ENCODE measurements at regions not wholly inside any gene's neighbourhood (a gene's known extent, or its start where the extent isn't known, plus 50 kb on each side); places are given as distances from the start of the nearest gene placed in this dataset.

DNA sequence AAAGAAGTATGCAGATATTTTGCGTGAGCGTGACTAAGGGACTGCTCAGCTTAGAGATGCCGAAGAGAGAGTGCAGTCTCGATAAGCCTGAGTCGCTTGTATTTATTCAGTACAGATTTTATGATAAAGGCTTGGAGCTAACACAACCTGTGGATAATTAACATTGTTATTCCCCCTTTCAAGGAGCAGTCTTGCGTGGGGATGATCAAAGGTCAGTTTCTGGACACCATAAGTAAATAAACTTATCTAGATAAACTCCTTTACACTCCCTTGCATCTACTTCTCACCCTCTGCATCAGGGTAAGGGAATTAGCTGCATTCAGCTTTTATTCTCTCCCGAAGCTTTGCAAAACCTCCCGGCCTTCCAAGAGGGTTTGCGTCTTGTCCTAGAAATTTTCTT, 357.8 kb upstream of the ST8SIA4 start:
- TF ChIP-seq, protein P1, sequence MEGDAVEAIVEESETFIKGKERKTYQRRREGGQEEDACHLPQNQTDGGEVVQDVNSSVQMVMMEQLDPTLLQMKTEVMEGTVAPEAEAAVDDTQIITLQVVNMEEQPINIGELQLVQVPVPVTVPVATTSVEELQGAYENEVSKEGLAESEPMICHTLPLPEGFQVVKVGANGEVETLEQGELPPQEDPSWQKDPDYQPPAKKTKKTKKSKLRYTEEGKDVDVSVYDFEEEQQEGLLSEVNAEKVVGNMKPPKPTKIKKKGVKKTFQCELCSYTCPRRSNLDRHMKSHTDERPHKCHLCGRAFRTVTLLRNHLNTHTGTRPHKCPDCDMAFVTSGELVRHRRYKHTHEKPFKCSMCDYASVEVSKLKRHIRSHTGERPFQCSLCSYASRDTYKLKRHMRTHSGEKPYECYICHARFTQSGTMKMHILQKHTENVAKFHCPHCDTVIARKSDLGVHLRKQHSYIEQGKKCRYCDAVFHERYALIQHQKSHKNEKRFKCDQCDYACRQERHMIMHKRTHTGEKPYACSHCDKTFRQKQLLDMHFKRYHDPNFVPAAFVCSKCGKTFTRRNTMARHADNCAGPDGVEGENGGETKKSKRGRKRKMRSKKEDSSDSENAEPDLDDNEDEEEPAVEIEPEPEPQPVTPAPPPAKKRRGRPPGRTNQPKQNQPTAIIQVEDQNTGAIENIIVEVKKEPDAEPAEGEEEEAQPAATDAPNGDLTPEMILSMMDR (conservative IDR thresholded peaks at IDR 0.05; ENCODE audit: low read depth, low read length): no peak
- no peak for TF ChIP-seq EZH2 (IDR thresholded peaks at IDR 0.05; ENCODE audit: low read length, unreplicated experiment)

Data from PC-3 (cell line).